ENCODE measurements at regions not wholly inside any gene's neighbourhood (a gene's known extent, or its start where the extent isn't known, plus 50 kb on each side); places are given as distances from the start of the nearest gene placed in this dataset.
"Not testable (repeated sequence)": the region's sequence is repeated elsewhere in the genome, so short reads cannot be mapped to it uniquely, and the experiment has no call there.

- DNase-seq (ENCODE audit: low read depth in 3 of 3): no peak
These were observed 102.5 kb upstream of the SOX2 start for GRCh38 chr3:181609030-181609767.

GRCh38 chr3:181604267-181604666 is 107.5 kb upstream of the SOX2 start:
- no peak for DNase-seq (ENCODE audit: low read depth in 3 of 3)

- DNase-seq (ENCODE audit: low read depth in 3 of 3): no peak
These were observed 115.6 kb upstream of the SOX2 start for GRCh38 chr3:181596126-181596525.

- DNase-seq (ENCODE audit: low read depth in 3 of 3): not testable (repeated sequence)
These were observed 120.8 kb upstream of the SOX2 start for GRCh38 chr3:181590939-181591338.

- no peak for DNase-seq (ENCODE audit: low read depth in 3 of 3)
These were observed 129.1 kb upstream of the SOX2 start for GRCh38 chr3:181582619-181583018.

GRCh38 chr3:181581656-181582055 is 130.1 kb upstream of the SOX2 start:
- DNase-seq (ENCODE audit: low read depth in 3 of 3): no peak

GRCh38 chr3:181578743-181579142 is 133.0 kb upstream of the SOX2 start:
- DNase-seq (ENCODE audit: low read depth in 3 of 3): no peak

GRCh38 chr3:181572432-181572831 is 139.3 kb upstream of the SOX2 start:
- no peak for DNase-seq (ENCODE audit: low read depth in 3 of 3)

- no peak for DNase-seq (ENCODE audit: low read depth in 3 of 3)
These were observed 141.3 kb upstream of the SOX2 start for GRCh38 chr3:181570472-181570871.

GRCh38 chr3:181569356-181569940 is 142.3 kb upstream of the SOX2 start:
- no peak for DNase-seq (ENCODE audit: low read depth in 3 of 3)

GRCh38 chr3:181568693-181569092 is 143.0 kb upstream of the SOX2 start:
- no peak for DNase-seq (ENCODE audit: low read depth in 3 of 3)

- no peak for DNase-seq (ENCODE audit: low read depth in 3 of 3)
These were observed 143.5 kb upstream of the SOX2 start for GRCh38 chr3:181568248-181568647.

- DNase-seq (ENCODE audit: low read depth in 3 of 3): no peak
These were observed 144.2 kb upstream of the SOX2 start for GRCh38 chr3:181567311-181568075.

GRCh38 chr3:181565416-181565815 is 146.3 kb upstream of the SOX2 start:
- no peak for DNase-seq (ENCODE audit: low read depth in 3 of 3)

- DNase-seq (ENCODE audit: low read depth in 3 of 3): no peak
These were observed 147.5 kb upstream of the SOX2 start for GRCh38 chr3:181564222-181564621.

- DNase-seq (ENCODE audit: low read depth in 3 of 3): no peak
These were observed 150.3 kb upstream of the SOX2 start for GRCh38 chr3:181561139-181562031.

GRCh38 chr3:181558870-181559269 is 152.9 kb upstream of the SOX2 start:
- no peak for DNase-seq (ENCODE audit: low read depth in 3 of 3)

GRCh38 chr3:181555681-181556080 is 156.0 kb upstream of the SOX2 start:
- no peak for DNase-seq (ENCODE audit: low read depth in 3 of 3)

- DNase-seq (ENCODE audit: low read depth in 3 of 3): no peak
These were observed 157.4 kb upstream of the SOX2 start for GRCh38 chr3:181554233-181554765.

GRCh38 chr3:181549266-181549665 is 162.5 kb upstream of the SOX2 start:
- DNase-seq (ENCODE audit: low read depth in 3 of 3): no peak

GRCh38 chr3:181541414-181541813 is 170.3 kb upstream of the SOX2 start:
- DNase-seq (ENCODE audit: low read depth in 3 of 3): no peak

GRCh38 chr3:181534781-181535221 is 176.9 kb upstream of the SOX2 start:
- no peak for DNase-seq (ENCODE audit: low read depth in 3 of 3)

Data from stimulated activated CD4-positive, alpha-beta T cell treated with anti-CD3 and anti-CD28 coated beads, TNF-alpha, amount 100 ng/mL, for 24 hours (primary cell).